Breast epithelium (tissue), 4 donors: ENCODE measurements at regions not wholly inside any gene's neighbourhood (a gene's known extent, or its start where the extent isn't known, plus 50 kb on each side); places are given as distances from the start of the nearest gene placed in this dataset.

Source experiments
- DNase-seq, 2 donors: peaks; one replicate each; pipeline ENCODE4 v3.0.0-alpha.2; 2019; ENCODE audit warnings: low spot score in 2 of 2
- H3K27ac ChIP-seq, 2 donors: fragments of 200-600 bp; sonication (generic) in 1 of 2; one replicate each; pipeline ENCODE4 v1.5.1; 2016 to 2019; ENCODE audit warnings: mild to moderate bottlenecking in 1 of 2
- H3K27me3 ChIP-seq, 2 donors: fragments of 200-600 bp; sonication (generic) in 1 of 2; one replicate each; pipeline versions ENCODE4 v1.5.1 to v1.6.0; 2017 to 2019; ENCODE audit warnings: control low read depth in 1 of 2, mild to moderate bottlenecking in 1 of 2
- H3K36me3 ChIP-seq: fragments of 200-600 bp; one replicate; pipeline ENCODE4 v1.5.1; 2019
- H3K4me1 ChIP-seq, 2 donors: fragments of 200-600 bp; sonication (generic); one replicate each; pipeline ENCODE4 v1.5.1; 2016 to 2019; ENCODE audit warnings: control low read depth in 1 of 2
- H3K4me3 ChIP-seq, 3 donors: fragments of 200-600 bp; sonication (generic); 1 replicate in 2 of 3; 2 replicates in 1 of 3; pipeline ENCODE4 v1.5.1; 2016 to 2019; ENCODE audit warnings: mild to moderate bottlenecking in 3 of 3, moderate library complexity in 2 of 3
- H3K9me3 ChIP-seq, 2 donors: fragments of 200-600 bp; sonication (generic) in 1 of 2; one replicate each; pipeline ENCODE4 v1.5.1; 2016 to 2019; ENCODE audit warnings: control low read depth in 1 of 2
- POLR2A ChIP-seq: fragments of 450-650 bp; IDR thresholded peaks from one replicate; pipeline ENCODE4 v1.6.1; 2016; ENCODE audit warnings: antibody characterized with exemption, mild to moderate bottlenecking, moderate library complexity
- POLR2AphosphoS5 ChIP-seq, 3 donors: sonication (generic); formaldehyde crosslinking; IDR thresholded peaks; one replicate each; pipeline ENCODE4 v1.6.1; 2017; ENCODE audit warnings: antibody characterized with exemption in 3 of 3
- intact Hi-C: fragments of 100-400 bp; cut with DNase I; formaldehyde crosslinking; loops from one replicate; pipeline ENCODE4 v1.15.1; 2023; ENCODE audit warnings: low total_unique reads
- TF ChIP-seq, protein P1 (sequence below), 3 donors: fragments of 450-650 bp; IDR thresholded peaks; one replicate each; pipeline ENCODE4 v1.5.1; 2016 to 2017; ENCODE audit warnings: antibody characterized with exemption in 3 of 3, mild to moderate bottlenecking in 3 of 3, moderate library complexity in 3 of 3

DNA sequence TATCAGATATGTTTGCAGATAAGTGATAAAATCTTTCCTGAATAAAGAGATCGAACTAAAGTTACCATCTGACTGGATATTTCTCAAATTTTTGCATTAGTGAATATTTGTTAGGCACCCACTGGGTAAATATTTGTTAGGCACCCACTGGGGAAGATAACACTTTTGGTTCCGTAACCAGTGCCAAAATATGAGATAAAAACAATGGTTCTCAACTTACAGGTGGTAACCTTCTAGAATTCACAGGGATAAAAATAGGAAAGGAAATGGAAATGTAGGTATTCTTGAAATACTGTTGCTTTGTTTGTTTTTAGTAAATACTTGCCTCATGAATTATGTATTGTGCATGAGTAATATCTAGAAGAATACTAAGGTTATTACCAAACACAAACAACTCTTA, 245.0 kb upstream of the KHDRBS2 start:
- TF ChIP-seq POLR2AphosphoS5 (IDR thresholded peaks at IDR 0.05), result no peak
- no peak for TF ChIP-seq POLR2A
- TF ChIP-seq, protein P1, sequence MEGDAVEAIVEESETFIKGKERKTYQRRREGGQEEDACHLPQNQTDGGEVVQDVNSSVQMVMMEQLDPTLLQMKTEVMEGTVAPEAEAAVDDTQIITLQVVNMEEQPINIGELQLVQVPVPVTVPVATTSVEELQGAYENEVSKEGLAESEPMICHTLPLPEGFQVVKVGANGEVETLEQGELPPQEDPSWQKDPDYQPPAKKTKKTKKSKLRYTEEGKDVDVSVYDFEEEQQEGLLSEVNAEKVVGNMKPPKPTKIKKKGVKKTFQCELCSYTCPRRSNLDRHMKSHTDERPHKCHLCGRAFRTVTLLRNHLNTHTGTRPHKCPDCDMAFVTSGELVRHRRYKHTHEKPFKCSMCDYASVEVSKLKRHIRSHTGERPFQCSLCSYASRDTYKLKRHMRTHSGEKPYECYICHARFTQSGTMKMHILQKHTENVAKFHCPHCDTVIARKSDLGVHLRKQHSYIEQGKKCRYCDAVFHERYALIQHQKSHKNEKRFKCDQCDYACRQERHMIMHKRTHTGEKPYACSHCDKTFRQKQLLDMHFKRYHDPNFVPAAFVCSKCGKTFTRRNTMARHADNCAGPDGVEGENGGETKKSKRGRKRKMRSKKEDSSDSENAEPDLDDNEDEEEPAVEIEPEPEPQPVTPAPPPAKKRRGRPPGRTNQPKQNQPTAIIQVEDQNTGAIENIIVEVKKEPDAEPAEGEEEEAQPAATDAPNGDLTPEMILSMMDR (IDR thresholded peaks at IDR 0.05), result no peak
- intact Hi-C loops, result no loop called here

DNA sequence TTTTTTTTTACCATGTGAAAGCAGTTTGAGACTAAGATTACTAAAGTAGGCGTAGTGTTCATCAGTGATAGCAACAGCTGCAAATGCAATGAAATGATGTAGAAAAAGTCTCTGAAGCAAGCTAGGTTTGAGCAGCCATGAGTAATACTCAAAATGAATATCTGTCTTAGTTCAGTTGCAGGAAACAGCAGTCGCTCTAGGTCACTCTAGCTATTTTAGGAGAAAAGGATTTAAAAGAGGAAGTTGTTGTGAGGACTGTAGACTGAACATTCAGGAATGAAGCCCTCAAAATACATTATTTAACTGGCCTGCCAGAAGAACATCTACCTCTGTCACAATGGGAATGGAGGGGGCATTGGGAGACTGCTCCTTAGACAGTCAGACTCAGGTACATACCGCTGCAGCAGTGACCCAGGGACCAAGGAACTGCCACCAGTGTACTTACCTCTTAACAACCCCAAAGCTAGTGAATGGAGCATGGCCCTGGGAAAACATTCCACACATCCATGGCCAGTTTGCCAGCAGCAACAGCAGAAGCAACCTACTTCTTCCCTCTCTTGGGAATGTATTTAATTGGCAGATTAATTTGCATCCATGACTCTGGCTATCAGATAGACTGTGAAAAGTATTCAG, 243.0 kb upstream of the KHDRBS2 start:
- TF ChIP-seq, protein P1 (IDR thresholded peaks at IDR 0.05), result no peak
- TF ChIP-seq POLR2A (no peak), POLR2AphosphoS5 (IDR thresholded peaks at IDR 0.05) (no peak)
- no peak overlapping the region for H3K27ac ChIP-seq
- H3K4me3 ChIP-seq, result no peak overlapping the region
- DNase-seq, result no peak
- H3K4me1 ChIP-seq, result no peaks in the 10 kb centered on the region
- intact Hi-C loops, result no loop called here
- H3K36me3 ChIP-seq, result no peaks in the 10 kb centered on the region
- H3K9me3 ChIP-seq, result peaks cover 3 to 9% of the 10 kb centered on the region in 2 donors
- no peaks in the 10 kb centered on the region for H3K27me3 ChIP-seq

More for the DNA sequence above, 245.0 kb upstream of the KHDRBS2 start:
- Histone ChIP-seq H3K27me3 (no peaks in the 10 kb centered on the region), H3K9me3 (peaks cover 3 to 9% of the 10 kb centered on the region in 2 donors), H3K27ac (no peak overlapping the region), H3K4me3 (no peak overlapping the region), H3K4me1 (no peaks in the 10 kb centered on the region), H3K36me3 (peaks cover 3% of the 10 kb centered on the region)
- DNase-seq, result no peak

GRCh38 chr6:62523630-62524029, 237.6 kb upstream of the KHDRBS2 start:
- H3K4me1 ChIP-seq, result no peaks in the 10 kb centered on the region
- peaks cover 0 to 9% of the 10 kb centered on the region in 2 donors for H3K9me3 ChIP-seq
- intact Hi-C loops, result no loop called here
- no peaks in the 10 kb centered on the region for H3K27me3 ChIP-seq
- no peak overlapping the region for H3K27ac ChIP-seq
- no peak overlapping the region for H3K4me3 ChIP-seq
- TF ChIP-seq POLR2A, result no peak
- TF ChIP-seq, protein P1 (IDR thresholded peaks at IDR 0.05), result no peak
- no peak for TF ChIP-seq POLR2AphosphoS5 (IDR thresholded peaks at IDR 0.05)
- no peaks in the 10 kb centered on the region for H3K36me3 ChIP-seq
- no peak for DNase-seq

DNA sequence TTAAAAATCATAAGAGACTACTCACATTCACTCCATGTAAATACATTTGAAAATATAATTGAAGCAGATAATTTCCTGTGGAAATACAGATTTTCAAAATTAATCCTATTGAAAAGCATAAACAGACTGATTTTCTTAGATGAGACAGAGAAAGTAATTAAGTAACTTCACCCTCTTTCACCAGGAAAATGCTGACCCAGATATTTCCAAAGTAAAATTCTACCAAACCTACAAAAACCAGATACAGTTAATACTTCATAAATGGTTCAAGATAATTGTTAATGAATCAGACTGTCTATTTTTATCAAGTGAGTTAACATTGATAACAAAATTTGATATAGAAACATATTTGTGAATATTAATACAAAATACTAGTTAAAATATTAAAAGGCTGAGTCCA, 233.5 kb upstream of the KHDRBS2 start:
- Histone ChIP-seq H3K36me3 (no peaks in the 10 kb centered on the region), H3K4me3 (no peak overlapping the region), H3K27ac (no peak overlapping the region), H3K4me1 (no peaks in the 10 kb centered on the region), H3K27me3 (no peaks in the 10 kb centered on the region), H3K9me3 (no peaks in the 10 kb centered on the region)
- no peak for TF ChIP-seq POLR2AphosphoS5 (IDR thresholded peaks at IDR 0.05)
- TF ChIP-seq, protein P1 (IDR thresholded peaks at IDR 0.05), result no peak
- no peak for TF ChIP-seq POLR2A
- intact Hi-C loops, result no loop called here
- DNase-seq, result no peak

DNA sequence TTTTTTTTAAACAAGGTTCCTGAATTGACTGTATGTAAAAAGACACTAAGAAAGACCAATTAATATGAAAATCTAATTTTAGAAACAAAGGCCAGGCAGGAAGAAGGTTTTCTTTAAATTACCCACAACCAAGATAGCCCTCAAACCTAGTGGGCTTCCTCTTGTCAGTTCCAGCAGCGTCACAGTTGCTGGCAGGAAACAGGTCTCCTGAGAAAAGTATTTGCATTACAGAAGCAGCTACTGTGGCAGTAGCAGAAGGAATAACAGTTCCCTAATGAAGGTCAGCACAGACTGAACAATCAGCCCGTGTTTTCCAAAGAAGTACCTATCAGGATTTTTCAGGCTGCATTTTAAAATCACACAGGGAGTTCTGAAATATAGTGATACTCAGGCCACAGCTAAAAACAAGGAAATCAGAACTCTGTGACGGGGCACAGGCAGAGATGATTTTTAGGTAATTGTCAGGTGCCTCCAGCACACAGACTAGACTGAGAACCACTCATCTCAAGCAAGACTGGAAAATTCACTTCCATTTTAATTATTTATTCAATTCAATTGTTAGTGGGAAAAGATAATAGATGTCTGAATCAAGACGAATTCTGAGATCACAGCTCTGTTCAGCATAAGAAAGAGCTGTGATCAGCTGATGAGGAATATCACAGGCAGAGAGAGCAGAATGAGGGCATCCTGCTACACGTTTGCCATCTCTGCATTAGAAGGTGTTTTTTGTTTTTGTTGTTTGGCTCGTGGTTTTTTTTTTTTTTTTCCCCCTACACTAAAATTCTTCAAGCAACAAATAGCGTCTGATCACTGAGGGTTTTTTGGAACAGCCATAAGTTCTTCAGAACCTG, 230.5 kb upstream of the KHDRBS2 start:
- no peaks in the 10 kb centered on the region for H3K27me3 ChIP-seq
- no peak for DNase-seq
- H3K9me3 ChIP-seq, result no peaks in the 10 kb centered on the region
- TF ChIP-seq POLR2A (no peak), POLR2AphosphoS5 (IDR thresholded peaks at IDR 0.05) (no peak)
- TF ChIP-seq, protein P1 (IDR thresholded peaks at IDR 0.05), result no peak
- H3K4me3 ChIP-seq, result no peak overlapping the region
- no peak overlapping the region for H3K27ac ChIP-seq
- intact Hi-C loops, result no loop called here
- H3K4me1 ChIP-seq, result no peaks in the 10 kb centered on the region
- no peaks in the 10 kb centered on the region for H3K36me3 ChIP-seq
